Testis (tissue), 2 donors: ENCODE measurements at regions not wholly inside any gene's neighbourhood (a gene's known extent, or its start where the extent isn't known, plus 50 kb on each side); places are given as distances from the start of the nearest gene placed in this dataset.

ENCODE experiments used
- DNase-seq: peaks from one replicate; pipeline ENCODE4 v3.0.0-alpha.2; 2019
- H3K27ac ChIP-seq, 2 donors: fragments of 200-600 bp; sonication (generic); one replicate each; pipeline ENCODE4 v1.5.1; 2019
- H3K27me3 ChIP-seq: fragments of 200-600 bp; sonication (generic); one replicate; pipeline ENCODE4 v1.5.1; 2019
- H3K36me3 ChIP-seq: fragments of 200-600 bp; sonication (generic); one replicate; pipeline ENCODE4 v1.5.1; 2017; ENCODE audit warnings: low read depth; ENCODE audit errors: missing control alignments
- H3K4me1 ChIP-seq: fragments of 200-600 bp; sonication (generic); one replicate; pipeline ENCODE4 v1.5.1; 2019
- H3K4me3 ChIP-seq, 2 donors: fragments of 200-600 bp; sonication (generic); one replicate each; pipeline ENCODE4 v1.5.1; 2017 to 2019
- H3K9me3 ChIP-seq: fragments of 200-600 bp; sonication (generic); one replicate; pipeline ENCODE4 v1.5.1; 2017
- POLR2A ChIP-seq: fragments of 450-650 bp; IDR thresholded peaks from one replicate; pipeline ENCODE4 v1.6.1; 2017; ENCODE audit warnings: antibody characterized with exemption, mild to moderate bottlenecking, moderate library complexity
- WGBS, 2 donors: methylation state at CpG; one replicate each; pipeline ENCODE4 v1.1.5; 2018; 5-methylcytosine and 5-hydroxymethylcytosine counted together
- intact Hi-C: fragments of 100-400 bp; cut with DNase I; formaldehyde crosslinking; loops from one replicate; pipeline ENCODE4 v1.15.1; 2023; ENCODE audit warnings: low total_unique reads
- TF ChIP-seq, protein P1 (sequence below), 3 experiments: fragments of 450-650 bp in 2 of 3; fragments of 200-600 bp in 1 of 3; sonication (generic) in 1 of 3; IDR thresholded peaks; one replicate each; pipeline ENCODE4 v1.5.1; 2016 to 2019; ENCODE audit warnings: antibody characterized with exemption in 3 of 3, mild to moderate bottlenecking in 2 of 3, moderate library complexity in 1 of 3

DNA sequence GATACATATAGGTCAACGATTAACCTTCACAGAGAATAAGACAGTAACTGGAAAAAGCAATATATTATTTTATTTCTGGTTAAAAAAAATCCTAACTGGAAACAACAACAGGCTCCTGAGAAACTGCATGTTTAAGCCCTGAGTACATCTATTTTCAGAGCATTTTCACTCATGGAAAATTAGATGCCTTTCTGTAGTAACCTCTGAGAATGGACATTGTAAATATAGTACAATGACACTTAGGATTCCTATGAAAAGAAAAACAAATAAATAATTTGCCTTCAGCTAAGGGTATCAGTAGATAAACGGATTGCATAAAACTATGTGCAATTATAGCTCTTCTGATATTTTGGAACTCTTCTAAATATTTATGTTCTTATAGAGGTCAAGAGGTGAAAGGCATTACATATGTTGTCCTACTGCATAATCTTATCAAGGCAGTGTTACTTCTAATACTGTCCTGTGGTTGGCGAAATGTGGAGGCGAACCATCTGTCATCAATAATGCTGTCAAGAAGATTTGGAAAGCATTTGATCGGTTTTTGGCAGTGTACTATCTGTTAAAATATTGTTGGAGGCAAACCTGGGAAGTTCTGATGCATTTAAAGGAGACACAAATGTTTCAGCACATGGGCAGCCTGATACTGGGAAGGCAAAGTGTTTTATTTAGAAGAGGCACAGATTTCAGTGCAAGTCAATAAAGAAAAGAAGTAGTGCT, 381.8 kb downstream of the BTG1 start:
- 68 to 70% methylated on average over 5 of the region's 5 CpGs for WGBS, 2 donors
- Histone ChIP-seq H3K36me3 (no peaks in the 10 kb centered on the region), H3K27me3 (no peaks in the 10 kb centered on the region), H3K9me3 (no peaks in the 10 kb centered on the region), H3K27ac (no peak overlapping the region), H3K4me3 (no peak overlapping the region), H3K4me1 (no peaks in the 10 kb centered on the region)
- DNase-seq = no peak
- intact Hi-C loops = no loop called here
- TF ChIP-seq, protein P1, sequence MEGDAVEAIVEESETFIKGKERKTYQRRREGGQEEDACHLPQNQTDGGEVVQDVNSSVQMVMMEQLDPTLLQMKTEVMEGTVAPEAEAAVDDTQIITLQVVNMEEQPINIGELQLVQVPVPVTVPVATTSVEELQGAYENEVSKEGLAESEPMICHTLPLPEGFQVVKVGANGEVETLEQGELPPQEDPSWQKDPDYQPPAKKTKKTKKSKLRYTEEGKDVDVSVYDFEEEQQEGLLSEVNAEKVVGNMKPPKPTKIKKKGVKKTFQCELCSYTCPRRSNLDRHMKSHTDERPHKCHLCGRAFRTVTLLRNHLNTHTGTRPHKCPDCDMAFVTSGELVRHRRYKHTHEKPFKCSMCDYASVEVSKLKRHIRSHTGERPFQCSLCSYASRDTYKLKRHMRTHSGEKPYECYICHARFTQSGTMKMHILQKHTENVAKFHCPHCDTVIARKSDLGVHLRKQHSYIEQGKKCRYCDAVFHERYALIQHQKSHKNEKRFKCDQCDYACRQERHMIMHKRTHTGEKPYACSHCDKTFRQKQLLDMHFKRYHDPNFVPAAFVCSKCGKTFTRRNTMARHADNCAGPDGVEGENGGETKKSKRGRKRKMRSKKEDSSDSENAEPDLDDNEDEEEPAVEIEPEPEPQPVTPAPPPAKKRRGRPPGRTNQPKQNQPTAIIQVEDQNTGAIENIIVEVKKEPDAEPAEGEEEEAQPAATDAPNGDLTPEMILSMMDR (IDR thresholded peaks at IDR 0.05) = no peak
- no peak for TF ChIP-seq POLR2A

DNA sequence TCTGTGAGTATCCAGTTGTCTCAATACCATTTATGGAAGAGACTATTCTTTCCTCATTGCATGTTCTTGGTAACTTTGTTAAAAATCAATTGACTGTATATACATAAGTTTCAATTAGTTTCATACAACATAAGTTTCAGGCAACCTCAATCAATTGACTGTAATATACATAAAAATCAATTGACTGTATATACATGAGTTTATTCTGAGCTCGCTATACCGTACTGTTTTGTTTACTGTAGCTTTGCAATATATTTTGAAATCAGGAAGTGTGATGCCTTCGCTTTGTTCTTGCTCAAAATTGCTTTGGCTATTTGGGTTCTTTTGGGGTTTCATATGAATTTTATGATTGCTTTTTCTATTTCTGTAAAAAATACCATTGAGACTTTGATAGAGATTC, 392.0 kb downstream of the BTG1 start:
- Histone ChIP-seq H3K36me3 (no peaks in the 10 kb centered on the region), H3K4me1 (no peaks in the 10 kb centered on the region), H3K9me3 (no peaks in the 10 kb centered on the region), H3K27ac (no peak overlapping the region), H3K4me3 (no peak overlapping the region), H3K27me3 (no peaks in the 10 kb centered on the region)
- intact Hi-C loops = no loop called here
- 99% methylated on average over 3 of the region's 3 CpGs for WGBS, 2 donors
- DNase-seq = no peak
- TF ChIP-seq, protein P1 (IDR thresholded peaks at IDR 0.05) = no peak
- no peak for TF ChIP-seq POLR2A

DNA sequence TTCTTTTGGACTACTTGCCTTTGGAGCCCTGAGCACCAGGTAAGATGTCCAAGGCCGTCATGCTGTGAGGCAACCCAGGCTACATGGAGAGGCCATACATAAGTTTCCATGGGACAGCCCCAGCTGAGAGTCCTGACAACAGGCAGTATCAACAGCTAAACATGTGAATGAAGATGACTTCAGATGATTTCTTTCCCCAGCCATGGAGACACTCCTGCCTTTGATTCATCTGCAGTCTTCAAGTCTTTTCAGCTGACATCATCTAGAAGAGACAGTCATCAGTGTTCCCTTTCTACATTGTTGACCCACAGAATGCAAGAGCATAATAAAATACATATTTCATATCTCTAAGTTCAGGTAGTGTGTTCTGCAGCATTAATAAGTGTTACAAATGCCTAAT, 398.7 kb downstream of the BTG1 start:
- Histone ChIP-seq H3K9me3 (no peaks in the 10 kb centered on the region), H3K4me1 (no peaks in the 10 kb centered on the region), H3K36me3 (no peaks in the 10 kb centered on the region), H3K4me3 (no peak overlapping the region), H3K27me3 (no peaks in the 10 kb centered on the region), H3K27ac (no peak overlapping the region)
- WGBS, 2 donors = 90 to 95% methylated on average over 1 of the region's 1 CpG
- intact Hi-C loops = no loop called here
- no peak for DNase-seq
- TF ChIP-seq, protein P1 (IDR thresholded peaks at IDR 0.05) = no peak
- no peak for TF ChIP-seq POLR2A

DNA sequence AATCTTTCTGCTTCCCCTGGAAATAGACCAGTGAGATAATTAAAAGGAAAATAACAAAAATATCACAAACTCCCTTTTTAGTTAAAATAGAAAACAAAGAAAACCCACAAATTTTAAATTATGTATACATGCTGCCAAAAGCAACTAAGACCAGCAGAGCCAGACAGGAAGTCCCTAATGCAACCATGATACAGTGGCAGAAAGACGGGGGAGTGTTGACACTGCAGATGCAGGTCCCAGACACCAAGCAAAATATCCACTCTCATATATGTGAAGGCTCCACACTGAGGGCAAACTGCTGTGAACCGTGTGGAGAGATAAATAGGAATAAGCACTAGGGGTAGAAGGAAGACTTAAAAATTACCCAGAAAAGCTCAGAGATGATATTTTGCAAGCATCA, 401.0 kb downstream of the BTG1 start:
- DNase-seq = no peak
- intact Hi-C loops = no loop called here
- Histone ChIP-seq H3K4me1 (no peaks in the 10 kb centered on the region), H3K27ac (no peak overlapping the region), H3K9me3 (no peaks in the 10 kb centered on the region), H3K36me3 (no peaks in the 10 kb centered on the region), H3K4me3 (no peak overlapping the region), H3K27me3 (no peaks in the 10 kb centered on the region)
- WGBS, 2 donors = 58 to 69% methylated on average over 2 of the region's 2 CpGs
- TF ChIP-seq POLR2A = no peak
- TF ChIP-seq, protein P1 (IDR thresholded peaks at IDR 0.05) = no peak

DNA sequence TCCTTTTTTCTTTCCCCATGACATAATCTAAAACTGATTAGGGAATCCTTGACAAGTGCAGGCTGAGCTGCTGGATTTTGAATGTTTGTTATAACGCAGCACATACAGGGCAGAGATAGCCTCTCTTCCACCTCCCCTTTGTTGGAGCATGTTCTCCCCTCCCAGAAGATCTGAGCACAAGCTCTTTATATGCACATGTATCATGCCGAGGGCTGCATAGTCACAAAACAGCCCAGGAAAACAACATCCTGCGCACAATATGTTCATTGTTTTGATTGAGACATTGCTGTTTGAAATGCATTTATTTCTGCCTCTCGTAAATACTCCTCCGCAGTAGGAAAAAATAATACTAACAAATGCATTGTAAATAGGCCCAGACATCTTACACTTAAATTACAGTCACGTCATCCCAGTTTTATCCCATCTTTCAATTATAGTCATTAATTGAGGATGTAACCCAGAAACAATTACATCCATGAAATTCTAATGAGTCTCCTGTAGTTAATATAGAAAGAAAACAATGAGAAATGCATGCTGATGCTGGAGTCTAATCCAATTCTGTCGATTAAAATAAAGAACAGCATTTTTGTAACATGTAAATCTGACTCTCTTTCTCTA, 401.8 kb downstream of the BTG1 start:
- no peaks in the 10 kb centered on the region for H3K9me3 ChIP-seq
- TF ChIP-seq, protein P1 (IDR thresholded peaks at IDR 0.05) = no peak
- TF ChIP-seq POLR2A = no peak
- DNase-seq = no peak
- intact Hi-C loops = no loop called here
- H3K4me3 ChIP-seq = no peak overlapping the region
- no peak overlapping the region for H3K27ac ChIP-seq
- no peaks in the 10 kb centered on the region for H3K27me3 ChIP-seq
- no peaks in the 10 kb centered on the region for H3K4me1 ChIP-seq
- H3K36me3 ChIP-seq = no peaks in the 10 kb centered on the region
- 81 to 87% methylated on average over 7 of the region's 7 CpGs for WGBS, 2 donors
